DOHH2 (cell line): ENCODE measurements at regions not wholly inside any gene's neighbourhood (a gene's known extent, or its start where the extent isn't known, plus 50 kb on each side); places are given as distances from the start of the nearest gene placed in this dataset.

Experiments
- H3F3A ChIP-seq: fragments of 200-600 bp; sonication (generic), shearing (Covaris generic); 2 replicates; pipeline ENCODE4 v1.6.0; 2016; ENCODE audit warnings: antibody characterized with exemption, mild to moderate bottlenecking; ENCODE audit not compliant: control insufficient read depth, insufficient read depth
- H3K27ac ChIP-seq: fragments of 200-600 bp; sonication (generic); 2 replicates; pipeline ENCODE4 v1.5.1; 2014; ENCODE audit warnings: low read depth, mild to moderate bottlenecking, low read length, moderate library complexity
- H3K27me3 ChIP-seq: fragments of 200-600 bp; sonication (generic); 2 replicates; pipeline ENCODE4 v1.6.1; 2014; ENCODE audit warnings: mild to moderate bottlenecking, low read length, mixed read lengths; ENCODE audit not compliant: control insufficient read depth
- H3K36me3 ChIP-seq: fragments of 200-600 bp; sonication (generic); 2 replicates; pipeline ENCODE4 v1.6.1; 2014; ENCODE audit warnings: mild to moderate bottlenecking, low read length, moderate library complexity, mixed read lengths; ENCODE audit not compliant: control insufficient read depth
- H3K4me1 ChIP-seq: fragments of 200-600 bp; sonication (generic); 2 replicates; pipeline ENCODE4 v1.6.1; 2014; ENCODE audit warnings: mild to moderate bottlenecking, low read length, mixed read lengths; ENCODE audit not compliant: control insufficient read depth
- H3K4me2 ChIP-seq: fragments of 200-600 bp; sonication (generic); 2 replicates; pipeline ENCODE4 v1.6.0; 2014; ENCODE audit warnings: mild to moderate bottlenecking, low read length, moderate library complexity
- H3K4me3 ChIP-seq: fragments of 200-600 bp; sonication (generic); 2 replicates; pipeline ENCODE4 v1.5.1; 2014; ENCODE audit warnings: mild to moderate bottlenecking, low read length, mixed read lengths
- H3K79me2 ChIP-seq: fragments of 200-600 bp; sonication (generic); 2 replicates; pipeline ENCODE4 v1.6.1; 2014; ENCODE audit warnings: mild to moderate bottlenecking, low read length, mixed read lengths; ENCODE audit not compliant: control insufficient read depth
- H3K9me2 ChIP-seq: fragments of 200-600 bp; sonication (generic); replicated peaks from 2 replicates; pipeline ENCODE4 v1.6.1; 2014; ENCODE audit warnings: mild to moderate bottlenecking, low read length, mixed read lengths; ENCODE audit not compliant: control insufficient read depth
- H3K9me3 ChIP-seq: fragments of 200-600 bp; sonication (generic); 2 replicates; pipeline ENCODE4 v1.6.1; 2014; ENCODE audit warnings: antibody characterized with exemption, low read length, mixed read lengths; ENCODE audit not compliant: control insufficient read depth, insufficient read depth
- H4K20me1 ChIP-seq: fragments of 200-600 bp; sonication (generic); 2 replicates; pipeline ENCODE4 v1.6.0; 2014; ENCODE audit warnings: low read depth, mild to moderate bottlenecking, antibody characterized with exemption, low read length, moderate library complexity; ENCODE audit not compliant: control insufficient read depth, insufficient read depth
- CTCF ChIP-seq: fragments of 200-600 bp; sonication (generic); IDR thresholded peaks from one replicate; pipeline ENCODE4 v1.5.1; 2014; ENCODE audit warnings: antibody characterized with exemption, mild to moderate bottlenecking, low read depth, low read length; ENCODE audit not compliant: poor library complexity, severe bottlenecking
- EZH2phosphoT487 ChIP-seq: fragments of 200-600 bp; sonication (generic); IDR thresholded peaks from 2 replicates; pipeline ENCODE4 v1.6.1; 2017; ENCODE audit warnings: borderline replicate concordance, mild to moderate bottlenecking, antibody characterized with exemption, low read length, moderate library complexity, mixed read lengths

DNA sequence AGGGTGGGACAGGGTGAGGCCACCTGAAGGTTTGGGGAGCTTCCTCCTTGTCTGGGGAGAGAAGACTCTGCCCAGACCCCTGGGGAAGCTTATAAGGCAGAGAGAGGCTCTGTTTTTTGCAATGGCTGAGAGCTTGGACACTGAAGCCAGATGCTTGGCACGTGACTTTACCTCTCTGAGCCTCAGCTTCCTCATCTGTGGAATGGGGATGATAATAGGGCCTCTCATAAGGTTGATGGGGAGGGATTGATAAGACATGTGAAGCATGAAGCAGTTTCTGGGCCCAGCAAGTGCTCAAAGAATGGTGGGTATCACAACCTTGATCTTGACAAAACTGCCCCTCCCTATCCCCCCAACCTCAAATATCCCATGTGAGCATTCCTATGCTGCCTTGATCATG lies 195.4 kb upstream of the LHX5 start:
- Histone ChIP-seq H3K27me3 (no peaks in the 10 kb centered on the region), H3K4me1 (no peaks in the 10 kb centered on the region)
- TF ChIP-seq EZH2phosphoT487 (no peak), CTCF (no peak)

GRCh38 chr12:113666223-113666622 lies 194.6 kb upstream of the LHX5 start:
- Histone ChIP-seq H3F3A (no peaks in the 10 kb centered on the region), H3K4me1 (no peaks in the 10 kb centered on the region), H3K27me3 (no peaks in the 10 kb centered on the region), H3K79me2 (no peaks in the 10 kb centered on the region), H3K9me3 (no peaks in the 10 kb centered on the region), H3K27ac (no peak overlapping the region), H3K36me3 (no peaks in the 10 kb centered on the region), H3K9me2 (no peaks in the 10 kb centered on the region), H3K4me3 (no peak overlapping the region), H4K20me1 (no peaks in the 10 kb centered on the region), H3K4me2 (no peak overlapping the region)
- TF ChIP-seq CTCF (no peak), EZH2phosphoT487 (no peak)

More for the DNA sequence above, 195.4 kb upstream of the LHX5 start:
- no peak overlapping the region for H3K27ac ChIP-seq
- H3K9me3 ChIP-seq = no peaks in the 10 kb centered on the region
- H3F3A ChIP-seq = no peaks in the 10 kb centered on the region
- H4K20me1 ChIP-seq = no peaks in the 10 kb centered on the region
- no peaks in the 10 kb centered on the region for H3K9me2 ChIP-seq
- H3K36me3 ChIP-seq = no peaks in the 10 kb centered on the region
- no peak overlapping the region for H3K4me2 ChIP-seq
- H3K79me2 ChIP-seq = no peaks in the 10 kb centered on the region
- no peak overlapping the region for H3K4me3 ChIP-seq

DNA sequence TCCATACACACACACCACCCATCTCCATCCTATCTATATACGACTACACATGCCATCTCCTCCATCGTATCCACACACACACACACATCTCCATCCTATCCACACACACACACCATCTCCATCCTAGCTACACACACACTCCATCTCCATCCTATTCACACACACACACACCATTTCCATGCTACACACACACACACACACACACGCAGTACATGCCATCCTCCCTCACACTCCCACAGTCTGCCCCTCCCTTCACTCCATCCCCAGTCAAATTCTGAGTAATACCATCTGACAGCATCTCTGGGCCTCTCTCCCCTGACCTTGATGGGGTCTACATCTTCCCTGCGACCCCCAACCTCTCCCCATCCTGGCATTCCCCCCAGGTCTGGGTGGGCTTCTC lies 193.8 kb upstream of the LHX5 start:
- no peaks in the 10 kb centered on the region for H3K27me3 ChIP-seq
- H3K27ac ChIP-seq = no peak overlapping the region
- H3F3A ChIP-seq = no peaks in the 10 kb centered on the region
- no peaks in the 10 kb centered on the region for H4K20me1 ChIP-seq
- H3K9me2 ChIP-seq = no peaks in the 10 kb centered on the region
- TF ChIP-seq EZH2phosphoT487 (no peak), CTCF (no peak)
- no peak overlapping the region for H3K4me3 ChIP-seq
- H3K36me3 ChIP-seq = no peaks in the 10 kb centered on the region
- no peaks in the 10 kb centered on the region for H3K79me2 ChIP-seq
- H3K4me1 ChIP-seq = no peaks in the 10 kb centered on the region
- no peak overlapping the region for H3K4me2 ChIP-seq
- no peaks in the 10 kb centered on the region for H3K9me3 ChIP-seq
